ENCODE measurements at regions not wholly inside any gene's neighbourhood (a gene's known extent, or its start where the extent isn't known, plus 50 kb on each side); places are given as distances from the start of the nearest gene placed in this dataset.

- no peak for TF ChIP-seq CTCF (IDR thresholded peaks at IDR 0.05 in 2 of 3, conservative IDR thresholded peaks at IDR 0.05 in 1 of 3; ENCODE audit: borderline replicate concordance in 1 of 3, insufficient read depth in 1 of 3, low read depth in 2 of 3, low read length in 2 of 3)
- TF ChIP-seq YY1 (IDR thresholded peaks at IDR 0.05; ENCODE audit: extremely low read depth, insufficient replicate concordance, low read depth, low read length), result no peak
- no peak for TF ChIP-seq RAD21 (IDR thresholded peaks at IDR 0.05; ENCODE audit: low read depth)
- no peak for TF ChIP-seq JUND (IDR thresholded peaks at IDR 0.05)
- TF ChIP-seq TCF7L2 (IDR thresholded peaks at IDR 0.05; ENCODE audit: borderline replicate concordance, extremely low read depth, insufficient read depth, insufficient read length), result no peak
- TF ChIP-seq, protein P1, sequence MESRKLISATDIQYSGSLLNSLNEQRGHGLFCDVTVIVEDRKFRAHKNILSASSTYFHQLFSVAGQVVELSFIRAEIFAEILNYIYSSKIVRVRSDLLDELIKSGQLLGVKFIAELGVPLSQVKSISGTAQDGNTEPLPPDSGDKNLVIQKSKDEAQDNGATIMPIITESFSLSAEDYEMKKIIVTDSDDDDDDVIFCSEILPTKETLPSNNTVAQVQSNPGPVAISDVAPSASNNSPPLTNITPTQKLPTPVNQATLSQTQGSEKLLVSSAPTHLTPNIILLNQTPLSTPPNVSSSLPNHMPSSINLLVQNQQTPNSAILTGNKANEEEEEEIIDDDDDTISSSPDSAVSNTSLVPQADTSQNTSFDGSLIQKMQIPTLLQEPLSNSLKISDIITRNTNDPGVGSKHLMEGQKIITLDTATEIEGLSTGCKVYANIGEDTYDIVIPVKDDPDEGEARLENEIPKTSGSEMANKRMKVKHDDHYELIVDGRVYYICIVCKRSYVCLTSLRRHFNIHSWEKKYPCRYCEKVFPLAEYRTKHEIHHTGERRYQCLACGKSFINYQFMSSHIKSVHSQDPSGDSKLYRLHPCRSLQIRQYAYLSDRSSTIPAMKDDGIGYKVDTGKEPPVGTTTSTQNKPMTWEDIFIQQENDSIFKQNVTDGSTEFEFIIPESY (IDR thresholded peaks at IDR 0.05; ENCODE audit: extremely low read depth, insufficient replicate concordance, low read length), result no peak
- TF ChIP-seq SIN3A (IDR thresholded peaks at IDR 0.05; ENCODE audit: low read depth), result no peak
- no peak for TF ChIP-seq CEBPB (IDR thresholded peaks at IDR 0.05; ENCODE audit: low read depth)
- no peak for TF ChIP-seq EZH2phosphoT487 (IDR thresholded peaks at IDR 0.05; ENCODE audit: borderline replicate concordance)
- TF ChIP-seq POLR2AphosphoS5 (IDR thresholded peaks at IDR 0.05; ENCODE audit: low read depth, low read length), result no peak
- no peak for TF ChIP-seq MAX (IDR thresholded peaks at IDR 0.05)
- no peak for TF ChIP-seq POLR2A (IDR thresholded peaks at IDR 0.05; ENCODE audit: borderline replicate concordance, extremely low read depth, insufficient read depth, insufficient read length)
- no peak for TF ChIP-seq SRF (IDR thresholded peaks at IDR 0.05; ENCODE audit: low read depth)
Observed at GRCh38 chr5:103904651-103905050, 342.1 kb upstream of the NUDT12 start.

Measured in HCT116 (cell line).